Spleen (tissue), 11 donors: ENCODE measurements at regions not wholly inside any gene's neighbourhood (a gene's known extent, or its start where the extent isn't known, plus 50 kb on each side); places are given as distances from the start of the nearest gene placed in this dataset.

ENCODE experiments used
- DNase-seq: peaks from one replicate; pipeline ENCODE4 v3.0.0-alpha.2; 2020
- H3K27ac ChIP-seq, 8 donors: fragments of 200-600 bp; sonication (generic) in 7 of 8; 1 replicate in 4 of 8; 2 replicates in 4 of 8; pipeline versions ENCODE4 v1.5.0 to v1.8.0; 2016 to 2021; ENCODE audit warnings: inconsistent platforms in 4 of 8, mild to moderate bottlenecking in 4 of 8, moderate library complexity in 1 of 8
- H3K27me3 ChIP-seq, 7 donors: fragments of 200-600 bp; sonication (generic) in 6 of 7; replicated peaks in 1 of 7; 1 replicate in 4 of 7; 2 replicates in 3 of 7; pipeline versions ENCODE4 v1.5.0 to v1.8.0; 2016 to 2021; ENCODE audit warnings: inconsistent platforms in 3 of 7, mild to moderate bottlenecking in 1 of 7
- H3K36me3 ChIP-seq, 6 donors: fragments of 200-600 bp; sonication (generic) in 5 of 6; 1 replicate in 4 of 6; 2 replicates in 2 of 6; pipeline versions ENCODE4 v1.5.0 to v1.8.0; 2016 to 2021; ENCODE audit warnings: inconsistent platforms in 2 of 6
- H3K4me1 ChIP-seq, 6 donors: fragments of 200-600 bp; sonication (generic) in 5 of 6; 1 replicate in 3 of 6; 2 replicates in 3 of 6; pipeline versions ENCODE4 v1.5.0 to v1.8.0; 2016 to 2021; ENCODE audit warnings: inconsistent platforms in 3 of 6
- H3K4me3 ChIP-seq, 8 donors: fragments of 200-600 bp; sonication (generic) in 7 of 8; 1 replicate in 4 of 8; 2 replicates in 4 of 8; pipeline versions ENCODE4 v1.5.0 to v1.8.0; 2016 to 2021; ENCODE audit warnings: inconsistent platforms in 4 of 8, mild to moderate bottlenecking in 4 of 8, moderate library complexity in 2 of 8
- H3K9me3 ChIP-seq, 8 donors: fragments of 200-600 bp; sonication (generic) in 7 of 8; 1 replicate in 4 of 8; 2 replicates in 4 of 8; pipeline versions ENCODE4 v1.5.0 to v1.8.0; 2016 to 2021; ENCODE audit warnings: inconsistent platforms in 4 of 8
- CTCF ChIP-seq, 11 experiments: fragments of 200-600 bp in 7 of 11; fragments of 450-650 bp in 4 of 11; sonication (generic) in 4 of 11; IDR thresholded peaks in 8 of 11; conservative IDR thresholded peaks in 3 of 11; 1 replicate in 7 of 11; 2 replicates in 4 of 11; pipeline versions ENCODE4 v1.4.0 to v1.8.0; 2016 to 2021; ENCODE audit warnings: antibody characterized with exemption in 11 of 11, inconsistent platforms in 4 of 11, mild to moderate bottlenecking in 1 of 11
- POLR2A ChIP-seq, 3 donors: fragments of 450-650 bp; IDR thresholded peaks; one replicate each; pipeline ENCODE4 v1.5.1; 2017; ENCODE audit warnings: antibody characterized with exemption in 3 of 3, mild to moderate bottlenecking in 1 of 3
- POLR2AphosphoS5 ChIP-seq, 3 donors: sonication (generic); formaldehyde crosslinking; IDR thresholded peaks; one replicate each; pipeline ENCODE4 v1.5.1; 2017; ENCODE audit warnings: antibody characterized with exemption in 3 of 3
- WGBS, 5 donors: extraction: QIAGEN DNeasy Blood & Tissue Kit in 3 of 5; methylation state at CpG; one replicate each; pipeline versions ENCODE4 v1.1.5 to v1.1.7; 2013 to 2018; 5-methylcytosine and 5-hydroxymethylcytosine counted together
- intact Hi-C: fragments of 100-400 bp; cut with DNase I; formaldehyde crosslinking; loops from one replicate; pipeline ENCODE4 v1.15.0; 2023; ENCODE audit warnings: low total_unique reads
- donor health status: healthy with polysubstance abuse.
- donor health status: DM: no; HTN: no; CAD: no; lungs with moderate emphysema.
- donor health status: DM: no; HTN: no; CAD: no.
- donor health status: Bipolar disorder and iron deficiency.
- donor health status: healthy.
- donor health status: DM: no; HTN: no; CAD: no.
- donor health status: DM: yes; HTN: yes; CAD: no.

- Histone ChIP-seq H3K9me3 (peaks cover 0 to 24% (median 9%) of the 10 kb centered on the region in 8 donors), H3K36me3 (no peaks in the 10 kb centered on the region), H3K27me3 (no peaks in the 10 kb centered on the region), H3K4me1 (peaks cover 0 to 4% (median 0%) of the 10 kb centered on the region in 6 donors), H3K4me3 (no peak overlapping the region), H3K27ac (no peak overlapping the region)
- no peak for DNase-seq
- intact Hi-C loops, result no loop called here
- no peak for TF ChIP-seq POLR2A (IDR thresholded peaks at IDR 0.05)
- no peak for TF ChIP-seq CTCF (IDR thresholded peaks at IDR 0.05 in 8 of 11, conservative IDR thresholded peaks at IDR 0.05 in 3 of 11)
- no peak for TF ChIP-seq POLR2AphosphoS5 (IDR thresholded peaks at IDR 0.05)
These were observed 125.8 kb downstream of the SLC38A4 start for GRCh38 chr12:46699986-46700385.

- H3K4me3 ChIP-seq, result no peak overlapping the region
- intact Hi-C loops, result no loop called here
These were observed 127.8 kb downstream of the SLC38A4 start for GRCh38 chr12:46698003-46698402.

GRCh38 chr12:46693518-46693917 is 132.3 kb downstream of the SLC38A4 start:
- intact Hi-C loops, result no loop called here
- H3K9me3 ChIP-seq, result peaks cover 0 to 19% (median 9%) of the 10 kb centered on the region in 8 donors
- 75 to 88% (median 80%) methylated on average over 2 of the region's 2 CpGs for WGBS, 5 donors
- H3K27ac ChIP-seq, result no peak overlapping the region
- TF ChIP-seq POLR2A (IDR thresholded peaks at IDR 0.05), result no peak
- no peak for TF ChIP-seq POLR2AphosphoS5 (IDR thresholded peaks at IDR 0.05)
- TF ChIP-seq CTCF (IDR thresholded peaks at IDR 0.05 in 8 of 11, conservative IDR thresholded peaks at IDR 0.05 in 3 of 11), result no peak
- no peaks in the 10 kb centered on the region for H3K27me3 ChIP-seq
- H3K4me1 ChIP-seq, result no peaks in the 10 kb centered on the region
- H3K36me3 ChIP-seq, result no peaks in the 10 kb centered on the region
- no peak for DNase-seq
- no peak overlapping the region for H3K4me3 ChIP-seq

More at GRCh38 chr12:46698003-46698402, 127.8 kb downstream of the SLC38A4 start:
- H3K4me1 ChIP-seq, result no peaks in the 10 kb centered on the region
- DNase-seq, result no peak
- peaks cover 0 to 20% (median 9%) of the 10 kb centered on the region in 8 donors for H3K9me3 ChIP-seq
- H3K27ac ChIP-seq, result no peak overlapping the region
- no peaks in the 10 kb centered on the region for H3K27me3 ChIP-seq
- TF ChIP-seq POLR2AphosphoS5 (IDR thresholded peaks at IDR 0.05) (no peak), CTCF (IDR thresholded peaks at IDR 0.05 in 8 of 11, conservative IDR thresholded peaks at IDR 0.05 in 3 of 11) (no peak), POLR2A (IDR thresholded peaks at IDR 0.05) (no peak)
- no peaks in the 10 kb centered on the region for H3K36me3 ChIP-seq

GRCh38 chr12:46693034-46693433 is 132.8 kb downstream of the SLC38A4 start:
- no peaks in the 10 kb centered on the region for H3K27me3 ChIP-seq
- H3K9me3 ChIP-seq, result peaks cover 0 to 15% (median 5%) of the 10 kb centered on the region in 8 donors
- TF ChIP-seq POLR2AphosphoS5 (IDR thresholded peaks at IDR 0.05), result no peak
- no peak for TF ChIP-seq CTCF (IDR thresholded peaks at IDR 0.05 in 8 of 11, conservative IDR thresholded peaks at IDR 0.05 in 3 of 11)
- no peak for TF ChIP-seq POLR2A (IDR thresholded peaks at IDR 0.05)
- intact Hi-C loops, result no loop called here
- H3K4me1 ChIP-seq, result no peaks in the 10 kb centered on the region
- no peak overlapping the region for H3K4me3 ChIP-seq
- WGBS, 5 donors, result 85 to 96% (median 87%) methylated on average over 4 of the region's 4 CpGs
- DNase-seq, result no peak
- no peaks in the 10 kb centered on the region for H3K36me3 ChIP-seq
- H3K27ac ChIP-seq, result no peak overlapping the region
